Stimulated activated CD8-positive, alpha-beta memory T cell treated with anti-CD3 and anti-CD28 coated beads, Interleukin-7, amount 100 ng/mL, for 1 hour (primary cell): ENCODE measurements at regions not wholly inside any gene's neighbourhood (a gene's known extent, or its start where the extent isn't known, plus 50 kb on each side); places are given as distances from the start of the nearest gene placed in this dataset.
"Not testable (repeated sequence)": the region's sequence is repeated elsewhere in the genome, so short reads cannot be mapped to it uniquely, and the experiment has no call there.

Source experiments
- DNase-seq, 2 donors: peaks; one replicate each; pipeline ENCODE4 v3.0.0-alpha.2; 2020; ENCODE audit warnings: low read depth in 2 of 2

GRCh38 chr10:2358586-2358985, 621.3 kb upstream of the ADARB2 start:
- DNase-seq = no peak

GRCh38 chr10:2356670-2357069, 619.3 kb upstream of the ADARB2 start:
- DNase-seq = no peak

- DNase-seq = no peak
These were observed 614.2 kb upstream of the ADARB2 start for GRCh38 chr10:2351566-2351965.

- no peak for DNase-seq
These were observed 604.9 kb upstream of the ADARB2 start for GRCh38 chr10:2342206-2342605.

GRCh38 chr10:2340831-2341647, 603.7 kb upstream of the ADARB2 start:
- DNase-seq = no peak

GRCh38 chr10:2335626-2336025, 598.3 kb upstream of the ADARB2 start:
- DNase-seq = no peak

- no peak for DNase-seq
These were observed 597.2 kb upstream of the ADARB2 start for GRCh38 chr10:2334575-2334974.

- DNase-seq = no peak
These were observed 591.8 kb upstream of the ADARB2 start for GRCh38 chr10:2329082-2329481.

- no peak for DNase-seq
These were observed 589.1 kb upstream of the ADARB2 start for GRCh38 chr10:2326411-2326810.

GRCh38 chr10:2315045-2315485, 577.7 kb upstream of the ADARB2 start:
- not testable (repeated sequence) for DNase-seq

- no peak for DNase-seq
These were observed 568.8 kb upstream of the ADARB2 start for GRCh38 chr10:2306081-2306480.

- no peak for DNase-seq
These were observed 565.8 kb upstream of the ADARB2 start for GRCh38 chr10:2303169-2303568.

- no peak for DNase-seq
These were observed 563.9 kb upstream of the ADARB2 start for GRCh38 chr10:2301227-2301626.

- no peak for DNase-seq
These were observed 562.9 kb upstream of the ADARB2 start for GRCh38 chr10:2300231-2300630.

GRCh38 chr10:2296179-2296891, 559.0 kb upstream of the ADARB2 start:
- DNase-seq = no peak

- DNase-seq = no peak
These were observed 557.4 kb upstream of the ADARB2 start for GRCh38 chr10:2294739-2295138.

- DNase-seq = no peak
These were observed 546.7 kb upstream of the ADARB2 start for GRCh38 chr10:2284071-2284470.

GRCh38 chr10:2282202-2282601, 544.9 kb upstream of the ADARB2 start:
- DNase-seq = no peak

GRCh38 chr10:2280713-2281300, 543.5 kb upstream of the ADARB2 start:
- DNase-seq = no peak

- no peak for DNase-seq
These were observed 542.4 kb upstream of the ADARB2 start for GRCh38 chr10:2279711-2280110.

- no peak for DNase-seq
These were observed 541.0 kb upstream of the ADARB2 start for GRCh38 chr10:2278363-2278762.

- DNase-seq = no peak
These were observed 526.2 kb upstream of the ADARB2 start for GRCh38 chr10:2263561-2263960.

GRCh38 chr10:2262878-2263277, 525.6 kb upstream of the ADARB2 start:
- DNase-seq = no peak
